ENCODE measurements at regions not wholly inside any gene's neighbourhood (a gene's known extent, or its start where the extent isn't known, plus 50 kb on each side); places are given as distances from the start of the nearest gene placed in this dataset.
A peak's percentile ranks its signal among the peaks of the same experiment; 100 is the strongest.

- no peak for DNase-seq (ENCODE audit: low read depth)
- no peak for TF ChIP-seq CTCF (IDR thresholded peaks at IDR 0.05; ENCODE audit: control insufficient read depth, extremely low read depth, insufficient read depth)
- H3K4me3 ChIP-seq (ENCODE audit: low read depth, low read length) = no peak overlapping the region
Observed at GRCh38 chr3:166498446-166498845, 661.2 kb upstream of the BCHE start.

GRCh38 chr3:166489826-166490225, 652.6 kb upstream of the BCHE start:
- DNase-seq (ENCODE audit: low read depth) = no peak
- TF ChIP-seq CTCF (IDR thresholded peaks at IDR 0.05; ENCODE audit: control insufficient read depth, extremely low read depth, insufficient read depth) = no peak
- no peak overlapping the region for H3K4me3 ChIP-seq (ENCODE audit: low read depth, low read length)

- no peak for TF ChIP-seq CTCF (IDR thresholded peaks at IDR 0.05; ENCODE audit: control insufficient read depth, extremely low read depth, insufficient read depth)
- no peak for DNase-seq (ENCODE audit: low read depth)
- no peak overlapping the region for H3K4me3 ChIP-seq (ENCODE audit: low read depth, low read length)
Observed at GRCh38 chr3:166488977-166489672, 651.9 kb upstream of the BCHE start.

GRCh38 chr3:166484470-166484869, 647.2 kb upstream of the BCHE start:
- TF ChIP-seq CTCF (IDR thresholded peaks at IDR 0.05; ENCODE audit: control insufficient read depth, extremely low read depth, insufficient read depth) = no peak
- no peak overlapping the region for H3K4me3 ChIP-seq (ENCODE audit: low read depth, low read length)
- DNase-seq (ENCODE audit: low read depth) = no peak

GRCh38 chr3:166481340-166481739, 644.1 kb upstream of the BCHE start:
- no peak for DNase-seq (ENCODE audit: low read depth)
- no peak overlapping the region for H3K4me3 ChIP-seq (ENCODE audit: low read depth, low read length)
- TF ChIP-seq CTCF (IDR thresholded peaks at IDR 0.05; ENCODE audit: control insufficient read depth, extremely low read depth, insufficient read depth) = no peak

- TF ChIP-seq CTCF (IDR thresholded peaks at IDR 0.05; ENCODE audit: control insufficient read depth, extremely low read depth, insufficient read depth) = no peak
- no peak overlapping the region for H3K4me3 ChIP-seq (ENCODE audit: low read depth, low read length)
- DNase-seq (ENCODE audit: low read depth) = no peak
Observed at GRCh38 chr3:166478356-166478755, 641.1 kb upstream of the BCHE start.

- peak; percentile 90 for DNase-seq (ENCODE audit: low read depth)
- no peak overlapping the region for H3K4me3 ChIP-seq (ENCODE audit: low read depth, low read length)
- no peak for TF ChIP-seq CTCF (IDR thresholded peaks at IDR 0.05; ENCODE audit: control insufficient read depth, extremely low read depth, insufficient read depth)
Observed at GRCh38 chr3:166473501-166473900, 636.3 kb upstream of the BCHE start.
